ENCODE measurements at regions not wholly inside any gene's neighbourhood (a gene's known extent, or its start where the extent isn't known, plus 50 kb on each side); places are given as distances from the start of the nearest gene placed in this dataset.

DNA sequence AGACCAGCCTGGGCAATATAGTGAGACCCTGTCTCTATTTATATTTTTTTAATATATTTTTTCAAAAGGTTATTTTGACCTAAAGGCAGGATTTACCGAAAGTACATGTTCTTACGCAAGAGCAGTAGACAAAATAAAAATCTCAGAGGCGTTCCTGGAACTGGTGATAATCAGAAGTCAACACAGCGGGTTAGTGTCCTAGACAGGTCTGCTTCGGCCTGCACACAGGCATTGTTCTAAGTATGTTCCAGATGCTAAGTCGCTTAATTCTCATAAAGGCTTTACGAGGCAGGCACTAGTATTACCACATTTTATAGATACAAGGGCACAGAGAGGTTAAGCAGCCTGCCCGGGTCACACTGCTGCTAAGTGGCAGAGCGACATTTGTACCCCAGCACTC is 56.9 kb upstream of the SLC25A33 start:
- TF ChIP-seq, protein P1, sequence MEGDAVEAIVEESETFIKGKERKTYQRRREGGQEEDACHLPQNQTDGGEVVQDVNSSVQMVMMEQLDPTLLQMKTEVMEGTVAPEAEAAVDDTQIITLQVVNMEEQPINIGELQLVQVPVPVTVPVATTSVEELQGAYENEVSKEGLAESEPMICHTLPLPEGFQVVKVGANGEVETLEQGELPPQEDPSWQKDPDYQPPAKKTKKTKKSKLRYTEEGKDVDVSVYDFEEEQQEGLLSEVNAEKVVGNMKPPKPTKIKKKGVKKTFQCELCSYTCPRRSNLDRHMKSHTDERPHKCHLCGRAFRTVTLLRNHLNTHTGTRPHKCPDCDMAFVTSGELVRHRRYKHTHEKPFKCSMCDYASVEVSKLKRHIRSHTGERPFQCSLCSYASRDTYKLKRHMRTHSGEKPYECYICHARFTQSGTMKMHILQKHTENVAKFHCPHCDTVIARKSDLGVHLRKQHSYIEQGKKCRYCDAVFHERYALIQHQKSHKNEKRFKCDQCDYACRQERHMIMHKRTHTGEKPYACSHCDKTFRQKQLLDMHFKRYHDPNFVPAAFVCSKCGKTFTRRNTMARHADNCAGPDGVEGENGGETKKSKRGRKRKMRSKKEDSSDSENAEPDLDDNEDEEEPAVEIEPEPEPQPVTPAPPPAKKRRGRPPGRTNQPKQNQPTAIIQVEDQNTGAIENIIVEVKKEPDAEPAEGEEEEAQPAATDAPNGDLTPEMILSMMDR (conservative IDR thresholded peaks at IDR 0.05; ENCODE audit: low read length), result no peak
- no peak for TF ChIP-seq EZH2phosphoT487 (IDR thresholded peaks at IDR 0.05; ENCODE audit: borderline replicate concordance)
